AG10803 (cell line): ENCODE measurements at regions not wholly inside any gene's neighbourhood (a gene's known extent, or its start where the extent isn't known, plus 50 kb on each side); places are given as distances from the start of the nearest gene placed in this dataset.
A peak's percentile ranks its signal among the peaks of the same experiment; 100 is the strongest.
"Not testable (repeated sequence)": the region's sequence is repeated elsewhere in the genome, so short reads cannot be mapped to it uniquely, and the experiment has no call there.

Experiments
- DNase-seq: peaks from one replicate; pipeline ENCODE4 v3.0.0; 2010; ENCODE audit warnings: low read depth
- H3K4me3 ChIP-seq: 2 replicates; pipeline ENCODE4 v1.5.1; 2011; ENCODE audit warnings: mild to moderate bottlenecking, low read length, control low read depth
- CTCF ChIP-seq: conservative IDR thresholded peaks from 2 replicates; pipeline ENCODE4 v1.5.1; 2011; ENCODE audit warnings: mild to moderate bottlenecking, low read length, control low read depth, inconsistent platforms

GRCh38 chr10:52597189-52597863 lies 175.3 kb downstream of the MBL2 start:
- peak overlapping the region; percentile 46 for H3K4me3 ChIP-seq
- no peak for DNase-seq
- TF ChIP-seq CTCF: no peak

GRCh38 chr10:52598936-52599335 lies 173.6 kb downstream of the MBL2 start:
- no peak for DNase-seq
- no peak overlapping the region for H3K4me3 ChIP-seq
- no peak for TF ChIP-seq CTCF

GRCh38 chr10:52599551-52600200 lies 172.9 kb downstream of the MBL2 start:
- TF ChIP-seq CTCF: no peak
- H3K4me3 ChIP-seq: no peak overlapping the region
- DNase-seq: no peak

GRCh38 chr10:52604131-52604530 lies 168.5 kb downstream of the MBL2 start:
- H3K4me3 ChIP-seq, DNase-seq: not testable (repeated sequence)

- TF ChIP-seq CTCF: no peak
- no peak overlapping the region for H3K4me3 ChIP-seq
- no peak for DNase-seq
These were observed 163.5 kb downstream of the MBL2 start for GRCh38 chr10:52609071-52609470.

GRCh38 chr10:52609626-52610240 lies 162.9 kb downstream of the MBL2 start:
- DNase-seq: no peak
- H3K4me3 ChIP-seq: no peak overlapping the region
- TF ChIP-seq CTCF: no peak

- no peak overlapping the region for H3K4me3 ChIP-seq
- DNase-seq: no peak
- no peak for TF ChIP-seq CTCF
These were observed 157.3 kb downstream of the MBL2 start for GRCh38 chr10:52615331-52615730.
